Gastroesophageal sphincter (tissue), 3 donors: ENCODE measurements at regions not wholly inside any gene's neighbourhood (a gene's known extent, or its start where the extent isn't known, plus 50 kb on each side); places are given as distances from the start of the nearest gene placed in this dataset.

Source experiments
- EP300 ChIP-seq: sonication (generic); formaldehyde crosslinking; IDR thresholded peaks from one replicate; pipeline ENCODE4 v1.6.1; 2017; ENCODE audit warnings: antibody characterized with exemption, mild to moderate bottlenecking
- POLR2A ChIP-seq, 2 donors: fragments of 450-650 bp; IDR thresholded peaks; one replicate each; pipeline ENCODE4 v1.6.1; 2017; ENCODE audit warnings: antibody characterized with exemption in 2 of 2, mild to moderate bottlenecking in 2 of 2, moderate library complexity in 1 of 2
- TF ChIP-seq, protein P1 (sequence below), 4 experiments: fragments of 200-600 bp in 2 of 4; fragments of 450-650 bp in 2 of 4; sonication (generic) in 1 of 4; IDR thresholded peaks; one replicate each; pipeline ENCODE4 v1.5.1; 2017 to 2019; ENCODE audit warnings: antibody characterized with exemption in 4 of 4, mild to moderate bottlenecking in 2 of 4, moderate library complexity in 2 of 4

DNA sequence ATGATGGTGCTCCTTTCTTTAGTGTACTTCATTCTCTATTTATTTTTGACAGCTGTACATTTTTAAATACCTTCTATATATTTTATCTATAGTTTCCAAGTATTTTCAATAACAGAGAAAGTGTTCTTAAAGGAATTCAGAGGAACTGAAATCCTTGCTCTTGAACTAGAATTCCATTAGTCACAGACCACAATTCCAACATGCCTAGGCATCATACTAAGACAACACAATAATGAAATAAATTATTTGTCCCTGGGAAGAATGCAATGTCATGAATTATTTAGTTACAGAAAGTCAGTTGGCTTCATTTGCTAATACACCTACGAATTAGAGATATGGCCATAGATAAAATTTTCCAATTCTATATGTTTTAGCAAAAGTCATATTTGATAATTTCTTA is 671.2 kb downstream of the EPHA7 start:
- TF ChIP-seq, protein P1, sequence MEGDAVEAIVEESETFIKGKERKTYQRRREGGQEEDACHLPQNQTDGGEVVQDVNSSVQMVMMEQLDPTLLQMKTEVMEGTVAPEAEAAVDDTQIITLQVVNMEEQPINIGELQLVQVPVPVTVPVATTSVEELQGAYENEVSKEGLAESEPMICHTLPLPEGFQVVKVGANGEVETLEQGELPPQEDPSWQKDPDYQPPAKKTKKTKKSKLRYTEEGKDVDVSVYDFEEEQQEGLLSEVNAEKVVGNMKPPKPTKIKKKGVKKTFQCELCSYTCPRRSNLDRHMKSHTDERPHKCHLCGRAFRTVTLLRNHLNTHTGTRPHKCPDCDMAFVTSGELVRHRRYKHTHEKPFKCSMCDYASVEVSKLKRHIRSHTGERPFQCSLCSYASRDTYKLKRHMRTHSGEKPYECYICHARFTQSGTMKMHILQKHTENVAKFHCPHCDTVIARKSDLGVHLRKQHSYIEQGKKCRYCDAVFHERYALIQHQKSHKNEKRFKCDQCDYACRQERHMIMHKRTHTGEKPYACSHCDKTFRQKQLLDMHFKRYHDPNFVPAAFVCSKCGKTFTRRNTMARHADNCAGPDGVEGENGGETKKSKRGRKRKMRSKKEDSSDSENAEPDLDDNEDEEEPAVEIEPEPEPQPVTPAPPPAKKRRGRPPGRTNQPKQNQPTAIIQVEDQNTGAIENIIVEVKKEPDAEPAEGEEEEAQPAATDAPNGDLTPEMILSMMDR (IDR thresholded peaks at IDR 0.05): no peak
- TF ChIP-seq EP300 (no peak), POLR2A (IDR thresholded peaks at IDR 0.05) (no peak)
